ENCODE measurements at regions not wholly inside any gene's neighbourhood (a gene's known extent, or its start where the extent isn't known, plus 50 kb on each side); places are given as distances from the start of the nearest gene placed in this dataset.
A peak's percentile ranks its signal among the peaks of the same experiment; 100 is the strongest.

DNA sequence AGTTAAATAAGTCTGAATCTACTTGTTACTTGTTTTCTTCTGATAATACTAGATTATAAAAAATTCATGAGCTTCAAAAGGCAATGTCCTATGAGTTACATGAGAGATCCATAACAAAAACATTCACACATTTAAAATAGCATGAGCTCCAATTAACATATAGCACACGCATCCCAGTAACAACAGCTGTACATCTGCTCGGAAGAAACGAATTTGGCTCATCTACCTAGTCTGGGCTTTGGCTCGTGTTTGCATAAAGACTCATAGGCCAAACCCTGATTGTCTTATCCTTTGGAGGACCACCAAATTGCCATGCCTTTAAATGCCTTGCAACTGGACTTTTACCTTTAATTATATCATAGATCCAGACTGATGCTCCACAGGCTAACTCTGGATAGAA lies 259.7 kb upstream of the CHD6 start:
- DNase-seq = no peak

DNA sequence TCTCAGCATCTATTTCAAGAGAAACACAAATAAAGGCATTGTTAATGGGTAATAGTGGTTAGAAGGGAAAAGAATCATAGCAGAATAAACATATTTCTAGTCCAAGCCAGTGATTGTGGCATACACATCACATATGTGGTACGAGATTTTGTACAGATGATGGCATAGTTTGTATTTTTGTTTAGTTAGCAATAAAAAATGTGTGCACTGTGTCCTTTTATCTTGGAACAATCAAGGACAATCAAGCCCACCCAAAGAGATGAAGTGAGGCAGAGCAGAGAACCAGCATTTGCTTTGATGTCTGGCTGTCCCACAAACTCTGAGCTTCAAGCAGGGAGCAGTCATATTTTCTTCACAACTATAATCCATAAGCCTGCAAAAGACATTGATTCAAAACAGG lies 256.5 kb upstream of the CHD6 start:
- DNase-seq = no peak

DNA sequence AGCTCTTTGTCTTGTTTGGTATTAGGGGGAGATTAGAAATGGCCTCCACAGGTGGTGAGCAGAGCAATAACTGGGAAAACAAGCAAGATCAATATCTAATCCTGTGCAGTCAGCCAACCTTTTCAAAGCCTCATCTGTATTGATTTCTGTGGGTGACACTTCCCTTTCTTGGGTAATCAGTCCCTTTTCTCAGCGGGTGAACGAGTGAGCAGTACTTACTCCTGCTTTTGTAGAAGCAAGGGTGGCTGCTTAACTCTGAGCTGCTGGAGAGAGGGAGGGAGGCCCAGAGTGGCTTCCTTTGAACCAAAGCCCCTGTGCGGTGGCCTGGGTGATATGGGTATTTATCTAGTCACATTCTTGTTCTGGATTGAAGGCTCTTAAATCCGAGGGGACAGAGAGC lies 254.8 kb upstream of the CHD6 start:
- no peak for DNase-seq

DNA sequence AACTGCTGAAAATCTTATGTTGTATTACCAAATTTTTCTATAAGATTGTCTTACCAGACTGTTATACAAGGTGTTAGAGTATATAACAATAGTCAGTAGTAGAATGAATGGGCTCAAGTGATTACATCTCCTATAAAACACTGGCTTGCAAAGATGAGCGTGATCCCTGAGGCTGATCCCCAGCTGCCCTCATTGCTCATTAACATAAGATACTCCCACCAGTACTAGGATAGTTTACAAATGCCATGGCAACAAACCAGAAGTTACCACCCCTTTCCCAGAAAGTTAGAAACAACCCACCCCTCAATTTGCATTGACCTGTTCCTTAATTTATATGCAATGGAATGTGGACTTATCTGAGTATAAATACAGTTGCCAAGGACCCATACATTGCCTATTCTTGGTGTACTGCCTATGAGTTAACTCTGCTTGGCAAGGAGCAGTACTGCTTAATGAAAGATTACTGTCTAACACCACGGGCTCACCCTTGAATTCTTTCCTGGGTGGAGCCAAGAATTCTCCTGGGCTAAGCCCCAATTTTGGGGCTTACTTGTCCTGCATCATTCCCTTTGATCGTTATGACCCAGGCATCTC lies 252.8 kb upstream of the CHD6 start:
- DNase-seq = no peak

DNA sequence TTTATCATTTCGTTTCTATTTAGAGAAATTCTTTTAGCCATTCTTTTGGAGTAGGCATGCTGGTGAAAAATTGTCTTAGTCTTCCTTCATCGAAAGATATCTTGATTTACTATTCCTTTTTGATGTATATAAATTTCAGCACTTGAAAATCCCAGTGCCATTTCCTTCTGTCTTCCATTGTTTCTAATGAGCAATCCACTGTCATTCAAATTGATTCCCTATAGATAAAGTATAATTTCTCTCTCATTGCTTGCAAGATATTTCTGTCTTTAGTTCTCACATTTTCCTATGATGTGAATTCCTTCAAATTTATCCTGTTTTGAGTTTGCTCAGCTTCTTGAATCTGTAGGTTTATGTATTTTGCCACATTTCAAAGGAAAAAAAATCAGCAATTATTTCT lies 251.1 kb upstream of the CHD6 start:
- no peak for DNase-seq

DNA sequence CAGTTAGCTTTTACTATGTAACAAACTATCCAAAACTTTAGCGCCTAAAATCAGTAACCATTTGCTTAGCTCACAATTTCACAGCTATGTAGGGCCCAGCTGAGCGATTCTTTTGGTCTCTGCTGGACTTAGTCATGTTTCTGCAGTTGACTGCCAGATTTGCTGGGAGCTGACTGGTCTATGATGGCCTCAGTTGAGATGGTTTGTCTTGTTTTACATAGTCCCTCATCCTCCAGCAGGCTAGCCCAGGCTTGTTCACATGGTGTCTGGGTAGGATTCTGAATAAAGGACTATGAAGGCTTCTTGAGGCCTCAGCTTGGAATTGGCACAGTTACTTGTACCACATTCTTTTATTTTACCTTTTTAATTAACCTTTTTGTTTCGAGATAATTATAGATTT lies 247.8 kb upstream of the CHD6 start:
- DNase-seq = no peak

DNA sequence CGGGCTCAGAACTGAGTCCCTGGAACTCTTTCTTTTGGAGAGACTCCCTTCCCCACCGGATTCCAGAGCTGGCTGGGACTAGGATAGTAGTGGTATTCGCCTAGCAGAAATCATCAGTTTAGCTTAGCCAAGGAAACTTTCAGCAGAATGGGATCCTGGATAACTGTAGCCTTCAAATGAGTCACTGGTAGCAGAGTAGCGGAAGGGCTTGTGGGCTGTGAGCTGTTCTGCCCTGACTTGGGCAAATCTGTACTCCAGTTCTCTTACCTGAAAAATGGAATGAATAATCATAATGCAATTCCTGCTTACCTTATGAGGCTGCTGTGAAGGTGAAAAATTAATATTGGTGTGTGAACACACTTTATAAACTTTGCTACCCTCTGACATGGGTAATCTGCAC lies 244.3 kb upstream of the CHD6 start:
- no peak for DNase-seq

DNA sequence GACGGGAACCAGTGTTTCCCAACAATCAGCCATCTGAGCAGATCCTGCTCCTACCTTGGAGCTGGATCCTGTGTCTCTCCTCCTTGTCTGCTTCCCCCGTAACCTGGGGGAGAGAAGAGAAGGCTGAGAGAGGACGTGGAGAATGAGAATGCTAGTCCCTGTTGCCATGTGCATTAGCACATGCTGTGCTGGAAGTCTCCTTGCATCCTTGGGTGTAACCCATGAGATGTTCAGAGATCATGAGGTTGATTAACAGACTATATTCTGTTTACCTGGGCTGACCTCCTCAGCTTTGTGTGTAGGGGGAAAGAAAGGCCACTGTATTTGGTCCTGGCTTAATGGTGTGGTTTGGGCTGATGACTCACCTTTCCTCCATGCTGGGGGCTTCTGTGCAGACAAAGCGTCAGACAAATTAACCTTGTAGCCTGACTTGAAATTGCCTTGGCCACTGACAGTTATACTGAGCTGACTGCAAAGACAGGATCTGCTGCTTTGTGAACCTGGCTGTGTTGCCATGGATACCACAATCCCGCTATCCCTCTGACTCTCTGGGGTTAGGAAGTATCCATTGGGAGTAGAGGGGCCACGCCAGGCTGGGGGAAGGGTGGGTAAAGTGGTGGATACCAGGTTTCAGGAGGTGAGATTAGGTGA lies 243.7 kb upstream of the CHD6 start:
- no peak for DNase-seq

DNA sequence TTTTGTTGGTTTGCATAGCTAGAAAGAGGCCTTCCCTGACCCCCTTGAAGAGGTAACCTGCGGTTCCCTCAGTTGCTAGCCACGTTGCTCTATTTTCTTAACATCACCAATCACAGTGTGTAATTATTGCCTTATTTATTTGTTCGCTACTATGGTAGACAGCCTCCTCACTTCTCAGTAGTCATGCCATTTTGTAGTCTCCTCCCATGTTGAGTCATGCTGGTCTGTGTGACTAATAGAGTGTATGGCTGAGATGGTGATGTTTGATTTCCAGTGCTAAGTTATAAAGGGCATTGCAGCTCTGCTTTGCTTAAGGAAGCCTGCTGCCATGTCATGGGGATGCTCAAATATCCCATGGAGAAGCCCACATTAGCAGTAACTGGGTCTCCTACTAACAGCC lies 236.6 kb upstream of the CHD6 start:
- no peak for DNase-seq

DNA sequence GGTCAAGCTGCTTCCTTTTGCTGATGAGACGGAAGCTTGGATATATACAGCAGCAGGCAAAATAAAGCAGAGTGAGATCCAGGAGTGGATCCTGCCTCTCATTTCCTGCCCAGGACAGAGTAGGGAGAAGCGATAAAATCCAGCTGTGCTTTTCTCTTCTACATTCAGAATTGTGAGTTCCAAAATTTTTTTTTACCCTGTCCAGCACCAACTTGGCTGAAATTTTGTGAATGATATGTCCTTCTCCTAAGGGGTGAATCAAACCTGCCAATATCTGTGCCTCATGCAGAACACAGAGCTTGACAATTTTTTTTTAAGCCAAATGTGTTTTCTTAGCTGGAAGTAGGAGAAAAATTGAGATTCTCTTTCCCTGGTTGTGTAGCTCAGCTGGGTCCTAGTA lies 235.6 kb upstream of the CHD6 start:
- no peak for DNase-seq

DNA sequence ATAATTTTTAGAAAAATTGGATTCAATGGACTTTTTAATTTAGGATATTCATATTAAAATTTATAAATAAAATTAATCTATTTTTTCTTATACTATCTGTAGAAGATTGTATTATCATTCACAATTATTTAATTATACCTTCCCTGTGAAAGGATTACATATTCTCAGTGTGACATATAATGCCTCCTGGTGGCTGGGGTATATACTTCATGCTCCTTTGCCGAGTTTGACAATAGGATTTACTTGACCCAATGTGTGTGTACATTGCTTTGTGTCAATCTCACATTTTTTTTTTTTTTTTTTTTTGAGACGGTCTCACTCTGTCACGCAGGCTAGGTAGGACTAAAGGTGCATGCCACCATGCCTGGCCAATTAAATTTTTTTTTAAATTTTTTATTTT lies 230.0 kb upstream of the CHD6 start:
- no peak for DNase-seq

DNA sequence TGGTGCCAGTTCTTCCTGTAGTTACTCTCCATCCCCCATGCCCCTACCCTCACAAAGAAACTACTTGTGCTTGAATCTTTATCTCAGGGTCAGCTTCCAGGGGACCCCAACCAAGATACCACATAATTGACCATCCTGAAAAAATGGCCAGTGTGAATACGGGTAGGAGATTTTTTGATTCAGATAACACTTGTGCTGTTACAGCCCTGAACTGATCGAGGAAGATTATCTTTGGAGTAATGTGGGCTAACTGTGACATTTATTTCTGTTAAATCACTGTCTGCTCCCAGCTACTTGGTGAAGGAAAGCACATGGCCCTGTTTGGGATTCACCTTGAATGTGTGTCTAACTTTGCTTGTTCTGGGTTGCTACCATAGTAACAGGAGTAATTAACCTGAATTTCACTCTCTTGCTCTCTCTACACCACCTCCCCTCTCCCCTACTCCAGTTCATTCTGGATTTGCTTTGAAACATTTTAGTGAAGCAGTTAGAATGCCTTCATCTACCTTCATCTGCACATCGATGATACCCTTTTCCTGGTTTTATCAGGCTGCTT lies 219.6 kb upstream of the CHD6 start:
- peak; percentile 5 for DNase-seq

DNA sequence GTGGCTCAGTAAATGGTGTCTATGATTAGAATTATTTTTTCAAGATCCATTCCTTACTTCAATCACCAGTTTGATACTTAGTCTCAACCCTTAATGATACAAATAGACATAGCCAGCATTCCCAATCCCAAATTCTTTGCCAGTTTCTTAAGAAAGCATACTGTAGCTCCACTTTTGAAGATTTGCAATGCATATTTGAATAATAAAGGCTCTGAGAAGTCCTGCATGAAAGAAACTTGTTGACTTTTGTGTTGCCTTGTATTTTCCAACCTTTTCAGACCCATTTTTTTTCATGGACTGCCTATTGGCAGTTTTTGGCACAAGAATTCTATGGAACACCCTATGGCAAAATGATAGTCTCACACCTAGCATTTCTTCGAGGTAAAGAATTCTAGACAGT lies 215.6 kb upstream of the CHD6 start:
- no peak for DNase-seq

DNA sequence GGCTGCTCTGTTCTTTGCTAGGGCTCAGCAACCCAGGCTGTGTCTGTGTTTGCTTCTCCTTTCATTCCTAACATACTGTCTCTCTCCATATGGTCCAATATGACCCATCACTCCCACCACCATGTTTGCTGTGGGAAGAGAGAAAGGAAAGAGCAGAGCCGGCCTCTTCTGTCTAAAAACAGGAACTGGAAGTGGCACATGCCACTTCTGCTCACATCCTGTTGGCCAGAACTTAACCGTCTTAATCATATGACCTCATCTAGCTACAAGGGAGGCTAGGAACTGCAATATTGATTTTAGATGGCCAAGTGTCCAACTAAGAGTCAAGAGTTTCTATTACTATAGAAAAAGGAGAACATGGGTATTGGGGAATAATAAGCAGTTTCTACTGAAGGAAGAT lies 212.5 kb upstream of the CHD6 start:
- DNase-seq = no peak

DNA sequence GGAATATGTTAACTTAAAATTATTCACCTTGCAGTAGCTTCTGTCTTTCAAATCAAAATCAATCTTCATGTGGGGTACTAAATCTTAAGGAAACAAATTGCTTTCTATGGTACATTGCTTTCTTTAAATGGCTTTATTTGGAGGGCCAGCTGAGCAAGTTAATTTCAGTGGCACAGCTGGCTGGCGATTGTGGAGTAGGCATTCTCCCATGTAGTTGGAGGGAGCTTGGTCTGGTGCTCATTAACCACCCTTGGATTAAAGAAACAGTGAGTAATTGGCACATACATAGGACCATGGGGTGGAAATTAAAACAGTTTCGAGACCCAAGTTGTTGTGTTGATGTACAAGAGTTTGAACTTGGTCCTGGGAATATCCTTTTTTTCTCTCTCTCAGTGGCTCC lies 201.3 kb upstream of the CHD6 start:
- DNase-seq = no peak

DNA sequence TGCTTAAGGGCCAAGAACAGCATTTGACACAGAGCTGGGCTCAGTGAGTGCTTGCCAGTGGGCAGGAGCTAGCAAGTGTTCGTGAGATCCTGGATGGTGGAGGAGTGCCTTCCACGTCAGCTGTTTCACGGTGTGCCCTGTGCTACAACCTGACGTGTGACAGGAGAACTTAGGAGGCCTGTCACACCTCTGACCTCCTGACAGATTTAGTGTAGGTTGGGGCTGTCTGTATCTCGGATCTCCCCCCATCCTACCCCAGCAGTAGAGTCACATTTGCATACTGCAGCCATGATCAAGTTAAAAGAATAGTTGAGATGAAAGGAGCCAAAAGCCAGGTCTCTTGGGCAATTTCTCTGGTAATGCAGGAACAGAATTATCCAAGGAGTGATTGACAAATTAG lies 200.8 kb upstream of the CHD6 start:
- DNase-seq = no peak

DNA sequence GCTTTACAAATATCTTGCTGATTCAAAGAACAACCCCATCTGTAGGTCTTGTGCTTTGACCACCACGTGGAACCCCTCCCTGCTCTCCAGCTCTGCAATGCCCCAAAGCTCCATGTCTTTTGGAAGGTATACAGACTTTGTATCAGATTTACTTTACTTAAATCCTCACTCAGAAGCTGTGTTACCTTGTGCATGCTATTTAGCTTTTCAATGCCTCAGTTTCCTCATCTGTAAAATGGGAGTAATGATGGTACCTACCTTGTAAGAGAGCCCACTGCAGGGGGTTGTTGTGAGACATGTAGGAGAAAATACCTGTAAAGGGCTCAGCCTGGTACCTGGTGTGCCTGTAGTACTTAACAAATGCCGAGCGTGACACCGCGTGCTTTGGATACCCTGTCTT lies 200.2 kb upstream of the CHD6 start:
- DNase-seq = no peak

DNA sequence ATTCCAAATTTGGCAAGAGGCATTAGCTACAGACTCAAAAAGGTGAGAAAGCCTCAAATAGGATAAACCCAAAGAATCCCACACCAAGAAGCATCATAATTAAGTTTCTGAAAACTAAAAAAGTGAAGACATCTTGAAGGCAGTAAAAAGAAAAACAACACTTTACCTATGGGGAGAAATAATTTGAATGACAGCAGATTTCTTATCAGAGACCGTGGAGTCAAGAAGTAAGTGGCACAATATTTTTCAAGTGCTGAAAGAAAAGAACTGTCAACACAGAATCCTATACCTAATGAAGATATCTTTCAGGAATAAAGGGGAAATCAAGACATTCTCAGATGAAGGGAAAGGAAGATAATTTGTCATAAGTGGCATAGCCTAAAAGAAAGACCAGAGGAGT lies 193.3 kb upstream of the CHD6 start:
- DNase-seq = no peak

DNA sequence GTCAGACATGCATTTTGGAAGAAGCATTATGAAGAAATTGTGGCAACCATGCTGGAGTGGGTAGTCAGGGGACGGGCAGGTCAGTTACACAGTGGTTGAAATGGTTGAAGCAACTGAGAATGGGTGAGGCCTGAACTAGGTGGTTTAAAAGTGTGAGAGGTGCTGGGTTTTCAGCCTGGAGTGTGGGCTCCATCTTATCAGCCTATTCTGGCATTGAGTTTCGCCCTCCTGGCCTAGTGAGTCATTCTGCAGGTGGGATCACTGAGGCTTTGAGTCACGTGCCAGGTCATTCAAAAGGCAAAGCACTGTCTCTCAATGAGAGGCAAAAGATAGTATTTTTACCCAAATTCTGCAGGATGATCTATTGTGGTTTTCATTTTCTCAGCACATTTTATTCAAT lies 181.9 kb upstream of the CHD6 start:
- DNase-seq = no peak

DNA sequence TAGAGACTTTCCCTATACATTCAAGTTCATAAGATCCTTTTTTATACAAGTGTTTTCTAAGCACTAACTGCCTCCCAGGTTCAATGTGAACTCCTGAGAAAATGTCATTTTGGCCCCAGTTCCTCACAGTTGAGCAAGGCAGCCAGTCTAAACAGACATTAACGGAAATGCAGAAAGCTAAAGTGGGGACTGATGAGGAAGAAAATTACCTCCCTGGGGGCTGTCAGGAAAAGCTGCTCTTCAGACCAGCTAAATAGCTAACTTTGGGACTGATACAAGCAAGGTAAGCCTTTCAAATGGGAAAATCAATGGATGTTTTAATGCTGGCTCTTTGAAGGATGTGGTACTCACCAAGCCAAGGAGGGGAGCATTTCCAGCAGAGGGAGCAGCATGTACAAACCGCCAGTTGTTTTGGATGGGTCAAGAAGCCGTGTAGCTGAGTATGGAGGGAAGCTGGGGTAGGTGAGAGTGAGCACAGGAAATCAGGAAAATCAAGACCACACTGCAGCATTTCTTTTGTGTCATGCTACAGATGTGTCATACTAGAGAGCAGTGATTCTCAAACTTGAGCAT lies 180.8 kb upstream of the CHD6 start:
- no peak for DNase-seq

DNA sequence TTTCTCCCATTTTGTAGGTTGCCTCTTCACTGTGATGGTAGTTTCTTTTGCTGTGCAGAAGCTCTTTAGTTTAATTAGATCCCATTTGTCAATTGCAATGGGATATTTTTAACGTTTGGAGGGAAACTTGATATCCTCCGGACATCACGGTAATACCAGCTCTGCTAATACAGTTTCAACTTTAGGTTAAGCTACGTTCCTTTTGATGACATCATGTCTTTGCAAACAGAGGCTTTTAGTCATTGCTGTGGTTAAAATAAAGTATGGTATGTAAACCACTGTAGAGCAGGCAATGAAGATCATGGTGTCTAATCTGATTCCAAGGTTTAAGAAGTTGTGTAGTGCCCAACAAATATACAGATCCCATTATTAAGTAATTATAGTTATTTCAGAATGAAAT lies 168.0 kb upstream of the CHD6 start:
- no peak for DNase-seq

DNA sequence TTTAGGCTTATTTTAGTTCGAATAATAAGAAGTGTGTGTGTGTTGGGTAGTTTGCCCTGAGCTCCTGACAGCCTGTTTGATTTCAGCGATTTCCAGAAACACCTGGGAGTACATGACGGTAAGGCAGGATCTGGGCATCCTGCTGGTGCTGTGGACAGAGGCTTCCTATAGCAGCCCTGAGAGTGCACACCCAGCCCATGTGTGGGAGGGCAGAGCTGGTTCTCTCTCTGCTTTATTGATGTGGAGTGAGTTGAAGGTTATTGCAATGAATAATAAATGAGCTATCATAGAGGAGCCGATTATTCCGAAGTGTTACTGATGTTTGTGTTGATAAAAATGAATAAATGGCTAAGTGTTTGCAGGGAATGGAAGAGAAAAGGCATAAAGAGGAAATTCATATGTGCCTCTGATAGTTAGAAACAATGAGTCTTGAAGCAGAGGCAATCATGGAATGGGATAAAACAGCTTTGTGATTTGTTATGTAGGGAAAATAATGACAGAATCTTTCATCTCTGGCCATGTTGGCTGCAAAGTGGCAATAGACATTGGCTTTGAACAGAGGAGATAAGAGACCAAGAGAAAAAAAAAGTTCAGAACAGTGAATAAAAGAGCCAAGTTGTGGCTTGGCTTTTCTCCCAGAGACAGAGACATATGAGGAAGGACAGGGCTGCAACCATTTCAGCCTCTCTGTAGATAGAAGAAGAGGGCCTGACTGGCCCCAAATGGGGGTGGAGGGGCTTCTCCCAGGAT lies 166.2 kb upstream of the CHD6 start:
- DNase-seq = no peak

DNA sequence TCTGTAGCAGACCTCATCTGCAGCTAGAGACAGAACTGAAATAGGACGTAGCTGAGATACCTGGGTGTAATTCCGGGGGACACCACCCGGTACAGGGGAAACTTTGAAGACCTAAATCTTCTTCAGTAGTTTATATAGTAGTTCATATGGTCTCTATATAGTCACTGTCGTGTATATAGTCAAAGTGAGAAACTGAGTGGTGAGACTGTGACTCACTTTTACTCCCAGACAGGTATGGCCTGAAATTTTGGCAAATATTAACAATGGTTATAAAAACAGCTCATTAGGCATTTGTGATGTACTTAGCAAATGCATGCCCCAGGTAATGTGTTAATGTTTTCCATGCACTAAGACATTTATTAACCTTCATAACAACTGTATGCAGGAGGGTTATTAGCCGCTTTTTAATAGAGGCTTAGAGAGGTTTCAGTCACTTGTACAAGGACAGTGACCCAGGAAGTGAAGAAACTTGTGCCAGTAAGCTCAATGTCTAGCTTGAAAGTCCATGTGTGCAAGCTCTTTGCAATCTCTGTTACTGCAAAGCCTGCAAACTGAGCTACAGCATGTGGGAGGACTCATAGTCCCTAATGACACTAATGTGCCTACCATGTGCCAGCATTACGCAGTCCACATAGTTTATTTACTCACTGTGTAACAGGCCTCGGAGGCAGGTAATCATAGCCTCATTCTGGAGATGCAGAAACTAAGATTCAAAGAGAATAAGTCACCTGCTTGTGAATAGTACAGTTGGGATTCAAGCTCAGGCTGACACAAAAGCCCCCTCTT lies 165.4 kb upstream of the CHD6 start:
- DNase-seq = no peak
